Ishikawa (cell line): ENCODE measurements at regions not wholly inside any gene's neighbourhood (a gene's known extent, or its start where the extent isn't known, plus 50 kb on each side); places are given as distances from the start of the nearest gene placed in this dataset.

ENCODE experiments used
- CEBPB ChIP-seq: IDR thresholded peaks from 2 replicates; pipeline ENCODE4 v1.6.1; 2012
- CREB1 ChIP-seq: IDR thresholded peaks from 2 replicates; pipeline ENCODE4 v1.6.1; 2012; ENCODE audit warnings: low read depth
- FOXM1 ChIP-seq: IDR thresholded peaks from 2 replicates; pipeline ENCODE4 v1.6.1; 2012; ENCODE audit warnings: low read depth, borderline replicate concordance
- RAD21 ChIP-seq: IDR thresholded peaks from 2 replicates; pipeline ENCODE4 v1.6.1; 2012; ENCODE audit warnings: low read depth
- REST ChIP-seq: IDR thresholded peaks from 2 replicates; pipeline ENCODE4 v1.6.1; 2012; ENCODE audit warnings: low read depth, mild to moderate bottlenecking
- TCF12 ChIP-seq: IDR thresholded peaks from 2 replicates; pipeline ENCODE4 v1.6.1; 2012; ENCODE audit warnings: low read depth
- ZBTB7A ChIP-seq: IDR thresholded peaks from 2 replicates; pipeline ENCODE4 v1.6.1; 2012; ENCODE audit warnings: low read depth

GRCh38 chr17:27952366-27952765 is 59.2 kb upstream of the LYRM9 start:
- TF ChIP-seq RAD21 (no peak), CREB1 (no peak), ZBTB7A (no peak), TCF12 (no peak), REST (no peak), CEBPB (no peak), FOXM1 (no peak)
